A673 (cell line): ENCODE measurements at regions not wholly inside any gene's neighbourhood (a gene's known extent, or its start where the extent isn't known, plus 50 kb on each side); places are given as distances from the start of the nearest gene placed in this dataset.

Experiments used
- EZH2 ChIP-seq: fragments of 200-600 bp; sonication (generic); IDR thresholded peaks from 2 replicates; pipeline ENCODE4 v1.6.1; 2017; ENCODE audit warnings: borderline replicate concordance, low read depth, mild to moderate bottlenecking, mixed read lengths, antibody characterized with exemption, low read length; ENCODE audit not compliant: poor library complexity, severe bottlenecking
- TF ChIP-seq, protein P1 (sequence below): fragments of 300-800, 200-600 bp; sonication (generic); conservative IDR thresholded peaks from 2 replicates; pipeline ENCODE4 v1.5.1; 2017; ENCODE audit warnings: low read depth, mild to moderate bottlenecking, antibody characterized with exemption, low read length, moderate library complexity, mixed read lengths

DNA sequence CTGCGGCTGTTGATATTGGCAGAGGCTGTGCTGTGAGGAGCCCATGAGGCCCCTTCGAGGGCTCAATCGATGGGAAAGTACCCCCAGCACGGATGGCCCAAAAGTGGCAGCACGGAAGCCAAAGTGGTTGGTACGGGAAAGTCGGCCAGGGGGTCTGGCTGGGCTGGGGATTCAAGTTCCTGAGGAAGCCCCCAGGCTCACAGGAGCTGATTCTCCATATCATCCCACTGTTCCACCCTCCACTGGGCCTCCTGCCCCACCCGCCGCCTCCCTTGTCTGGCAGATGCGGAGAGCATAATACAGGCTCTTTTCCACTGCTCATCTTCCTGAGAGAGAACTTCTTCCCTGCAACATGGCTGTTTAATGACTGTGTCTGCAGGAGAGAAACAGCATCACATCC lies 217.8 kb upstream of the CST7 start:
- no peak for TF ChIP-seq EZH2
- TF ChIP-seq, protein P1, sequence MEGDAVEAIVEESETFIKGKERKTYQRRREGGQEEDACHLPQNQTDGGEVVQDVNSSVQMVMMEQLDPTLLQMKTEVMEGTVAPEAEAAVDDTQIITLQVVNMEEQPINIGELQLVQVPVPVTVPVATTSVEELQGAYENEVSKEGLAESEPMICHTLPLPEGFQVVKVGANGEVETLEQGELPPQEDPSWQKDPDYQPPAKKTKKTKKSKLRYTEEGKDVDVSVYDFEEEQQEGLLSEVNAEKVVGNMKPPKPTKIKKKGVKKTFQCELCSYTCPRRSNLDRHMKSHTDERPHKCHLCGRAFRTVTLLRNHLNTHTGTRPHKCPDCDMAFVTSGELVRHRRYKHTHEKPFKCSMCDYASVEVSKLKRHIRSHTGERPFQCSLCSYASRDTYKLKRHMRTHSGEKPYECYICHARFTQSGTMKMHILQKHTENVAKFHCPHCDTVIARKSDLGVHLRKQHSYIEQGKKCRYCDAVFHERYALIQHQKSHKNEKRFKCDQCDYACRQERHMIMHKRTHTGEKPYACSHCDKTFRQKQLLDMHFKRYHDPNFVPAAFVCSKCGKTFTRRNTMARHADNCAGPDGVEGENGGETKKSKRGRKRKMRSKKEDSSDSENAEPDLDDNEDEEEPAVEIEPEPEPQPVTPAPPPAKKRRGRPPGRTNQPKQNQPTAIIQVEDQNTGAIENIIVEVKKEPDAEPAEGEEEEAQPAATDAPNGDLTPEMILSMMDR, result no peak
